IPS DF 4.7 (cell line): ENCODE measurements at regions not wholly inside any gene's neighbourhood (a gene's known extent, or its start where the extent isn't known, plus 50 kb on each side); places are given as distances from the start of the nearest gene placed in this dataset.

Experiments used
- DNase-seq: peaks from one replicate; pipeline ENCODE4 v3.0.0-alpha.2; 2013; ENCODE audit warnings: low spot score; ENCODE audit errors: extremely low read depth

- DNase-seq = no peak
These were observed 231.9 kb upstream of the MMADHC start for GRCh38 chr2:149819356-149819957.

DNA sequence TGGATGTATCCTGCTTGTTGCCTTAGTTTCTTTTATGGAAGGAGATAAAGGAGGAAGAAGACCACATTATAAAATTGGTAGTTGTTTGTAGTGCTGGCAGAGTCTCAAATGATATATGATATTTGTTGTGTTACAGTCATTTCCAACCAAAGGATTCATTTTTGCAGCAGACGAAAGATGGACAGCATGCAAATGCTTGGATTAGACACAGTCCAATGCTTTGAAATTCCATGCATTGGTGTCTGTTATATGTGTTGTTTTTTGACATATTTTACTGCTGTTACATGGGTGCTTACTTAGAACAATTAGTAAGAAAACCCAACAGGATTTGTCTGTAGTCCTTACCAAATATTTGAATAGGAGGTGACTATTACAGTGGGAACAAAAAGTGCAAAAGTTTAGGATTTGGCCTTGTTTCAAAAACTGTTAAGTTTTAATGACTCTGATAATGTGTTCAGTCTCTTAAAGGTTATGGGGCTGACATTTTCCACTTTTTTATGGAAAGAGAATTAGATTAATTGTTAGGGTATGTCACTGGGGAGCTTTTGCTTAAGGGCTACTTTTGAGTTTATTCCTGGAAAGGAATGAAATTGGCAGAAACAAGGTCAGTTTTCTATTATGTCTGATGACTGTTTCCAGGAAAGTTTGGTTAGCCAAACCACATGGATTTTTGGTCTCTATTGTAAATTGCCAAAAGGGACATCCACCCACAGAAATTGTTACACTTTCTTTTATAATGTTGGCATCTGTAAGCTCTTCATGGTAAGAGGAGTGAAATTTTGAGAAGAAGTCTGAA lies 229.4 kb upstream of the MMADHC start:
- DNase-seq = no peak

- DNase-seq = no peak
These were observed 228.4 kb upstream of the MMADHC start for GRCh38 chr2:149815941-149816340.

GRCh38 chr2:149814901-149815300 lies 227.3 kb upstream of the MMADHC start:
- DNase-seq = no peak

DNA sequence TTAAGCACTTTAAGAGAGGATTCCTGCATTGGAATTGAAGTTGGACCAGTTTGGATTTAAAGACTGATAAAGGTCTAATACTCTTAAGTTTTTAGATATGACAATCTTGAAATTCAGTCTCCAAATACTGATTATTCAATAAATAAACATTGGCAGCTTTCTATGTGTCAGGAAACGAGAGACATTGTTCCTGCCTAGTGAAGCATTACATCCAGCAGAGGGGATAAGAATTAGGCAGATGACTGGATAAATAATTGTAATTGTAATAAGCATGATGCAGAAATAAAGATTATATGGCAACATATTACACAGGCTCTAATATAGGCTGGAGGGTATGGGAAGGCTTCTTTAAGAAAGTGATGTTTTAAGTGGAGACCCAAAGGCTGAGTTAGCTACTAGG lies 226.5 kb upstream of the MMADHC start:
- DNase-seq = no peak

DNA sequence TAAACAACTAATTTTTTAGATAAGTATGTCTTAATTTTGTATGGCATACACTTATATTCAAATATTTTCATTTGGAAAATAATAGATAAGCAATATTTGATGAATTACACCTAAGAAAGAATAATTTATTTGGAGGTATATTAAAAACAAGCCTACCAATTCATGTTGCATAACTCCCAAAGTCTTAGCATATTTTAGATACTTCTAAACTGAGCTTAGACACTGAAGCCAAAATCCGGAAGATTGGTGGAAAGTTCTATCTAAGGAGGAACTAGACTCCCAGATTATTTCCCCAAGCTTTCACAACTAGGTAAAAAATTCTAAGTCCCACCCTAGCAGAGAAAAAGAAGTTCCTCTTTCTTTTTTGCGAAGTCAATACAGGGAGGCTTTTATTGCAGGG lies 221.0 kb upstream of the MMADHC start:
- DNase-seq = no peak

DNA sequence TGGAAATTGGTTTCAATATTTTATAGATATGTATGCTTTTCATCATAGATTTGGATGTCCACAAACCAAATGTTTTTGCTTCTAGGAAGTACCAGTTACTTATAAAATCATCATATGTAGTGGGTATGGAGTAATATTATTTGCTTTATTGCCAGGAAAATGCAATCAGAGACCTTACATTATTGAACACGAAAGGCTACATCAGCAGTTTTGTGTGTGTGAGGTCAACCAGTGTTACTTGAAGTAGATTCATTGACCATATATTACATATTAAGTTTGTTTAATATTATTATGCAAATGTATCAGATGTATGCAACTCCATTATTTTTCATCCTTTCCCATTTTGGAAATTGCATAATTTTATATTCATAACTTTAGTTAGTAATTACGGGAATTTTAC lies 219.1 kb upstream of the MMADHC start:
- DNase-seq = no peak

GRCh38 chr2:149800624-149801542 lies 213.3 kb upstream of the MMADHC start:
- no peak for DNase-seq

DNA sequence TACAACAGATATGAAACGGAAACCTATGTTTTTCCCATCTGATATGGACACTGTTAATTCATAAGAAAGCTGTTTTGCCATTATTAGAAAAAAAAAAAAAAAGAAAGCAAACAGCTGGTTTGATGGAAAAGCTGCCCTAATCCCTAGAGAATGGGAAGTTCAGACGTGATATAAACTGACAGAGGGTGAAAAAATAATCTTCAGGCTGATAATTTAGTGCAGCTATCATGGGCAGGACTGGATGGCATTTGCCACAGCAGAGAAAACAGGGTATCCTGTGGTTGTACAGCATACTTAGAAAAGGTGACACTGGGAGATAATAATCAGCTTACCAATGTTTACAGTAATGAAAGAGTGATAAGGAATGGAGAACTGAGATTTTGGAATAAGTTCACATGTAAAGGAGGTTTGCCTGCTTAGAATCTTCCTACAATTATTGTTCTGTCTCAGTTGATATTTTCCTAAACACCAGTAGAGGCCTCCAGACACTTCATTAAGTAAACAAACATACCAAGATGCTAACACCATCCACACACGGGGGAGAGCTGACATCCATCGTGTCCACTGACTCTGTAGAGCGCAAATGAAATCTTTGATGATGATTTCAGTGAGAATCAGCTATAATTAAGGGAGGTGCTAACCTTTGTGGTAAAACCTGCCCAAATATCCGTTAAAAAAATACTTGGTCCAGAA lies 211.6 kb upstream of the MMADHC start:
- DNase-seq = no peak

GRCh38 chr2:149797030-149797429 lies 209.5 kb upstream of the MMADHC start:
- no peak for DNase-seq

- DNase-seq = no peak
These were observed 202.0 kb upstream of the MMADHC start for GRCh38 chr2:149789549-149789948.

DNA sequence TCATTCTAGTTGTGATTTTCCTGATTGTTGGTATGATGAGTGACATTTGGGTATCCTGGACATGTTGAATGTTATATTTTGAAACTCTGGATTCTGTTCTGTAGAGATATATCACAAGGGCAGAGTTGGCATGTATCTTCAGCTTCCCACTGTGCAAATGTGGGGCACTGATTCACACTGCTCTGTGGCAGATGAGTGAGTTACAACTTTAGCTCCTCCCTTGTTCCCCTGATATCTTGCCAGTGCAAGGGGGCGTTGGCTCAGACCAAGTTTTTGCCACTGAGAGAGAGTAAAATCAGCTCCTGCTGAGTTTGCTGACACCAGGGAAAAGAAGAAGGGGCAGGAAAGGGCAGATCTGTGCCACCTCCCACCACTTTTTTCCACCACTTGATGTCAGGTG lies 199.6 kb upstream of the MMADHC start:
- no peak for DNase-seq

- no peak for DNase-seq
These were observed 195.7 kb upstream of the MMADHC start for GRCh38 chr2:149783284-149783683.

DNA sequence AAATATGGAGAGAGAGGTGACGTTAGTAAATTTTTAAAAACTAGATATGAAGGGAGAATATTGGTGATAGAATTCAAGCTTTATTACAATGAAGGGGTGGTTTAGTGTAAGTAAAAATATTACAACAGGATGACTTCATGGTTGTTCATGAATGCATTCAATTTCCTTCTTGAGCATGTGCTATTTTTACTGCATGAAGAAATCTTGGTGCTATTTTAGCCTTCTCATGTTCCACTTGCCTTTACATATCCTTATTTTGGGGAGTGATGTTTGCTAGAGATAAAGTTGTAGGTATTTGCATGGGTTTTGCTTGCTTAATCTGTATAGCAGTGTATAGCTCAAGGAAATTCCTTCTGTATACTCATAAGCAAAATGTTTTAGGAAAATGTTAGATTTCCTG lies 195.0 kb upstream of the MMADHC start:
- DNase-seq = no peak

GRCh38 chr2:149781263-149781808 lies 193.8 kb upstream of the MMADHC start:
- DNase-seq = no peak

GRCh38 chr2:149773006-149773405 lies 185.4 kb upstream of the MMADHC start:
- no peak for DNase-seq

DNA sequence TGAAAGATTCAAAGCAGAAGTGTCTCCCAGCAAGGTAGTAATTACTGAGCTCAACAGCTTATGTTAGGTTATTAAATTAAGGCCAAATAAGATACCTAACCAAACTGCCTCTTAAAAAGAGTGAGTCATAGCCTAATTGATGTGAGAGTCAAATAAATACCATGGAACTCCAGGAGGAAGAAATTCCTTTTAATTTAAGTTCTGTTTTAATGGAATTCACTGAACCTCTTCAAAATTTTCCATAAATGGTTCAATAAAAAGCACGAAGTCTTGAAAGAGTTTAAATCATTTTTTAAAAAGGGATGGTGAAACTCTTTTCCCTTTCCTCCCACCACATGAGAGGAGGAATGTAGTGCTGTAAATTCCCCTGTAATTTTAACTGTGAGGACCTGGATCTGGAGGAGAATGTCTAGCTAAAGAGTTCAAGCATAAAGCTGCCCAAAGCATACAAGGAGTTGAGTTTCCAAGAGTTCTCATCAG lies 180.8 kb upstream of the MMADHC start:
- DNase-seq = no peak

- no peak for DNase-seq
These were observed 180.0 kb upstream of the MMADHC start for GRCh38 chr2:149767516-149767974.

DNA sequence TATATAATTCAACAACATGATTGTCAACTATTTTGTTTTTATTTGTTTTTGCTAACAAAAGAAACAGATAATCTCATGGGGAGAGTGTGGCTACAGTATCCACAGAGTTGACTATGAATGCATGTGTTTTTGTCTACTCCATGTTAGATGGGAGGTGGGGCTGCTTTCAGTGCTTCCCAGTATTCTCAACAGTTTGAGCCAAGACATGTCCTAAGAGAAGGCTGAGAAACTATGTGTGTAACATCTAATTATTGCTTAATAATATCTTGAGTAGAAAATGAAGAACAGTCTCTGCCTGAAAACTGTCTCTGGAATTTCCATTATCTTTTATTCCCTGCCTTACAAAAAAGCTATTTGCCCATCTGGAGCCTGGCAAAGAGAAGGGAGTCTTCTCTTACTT lies 178.8 kb upstream of the MMADHC start:
- no peak for DNase-seq

- no peak for DNase-seq
These were observed 178.1 kb upstream of the MMADHC start for GRCh38 chr2:149765636-149766035.

DNA sequence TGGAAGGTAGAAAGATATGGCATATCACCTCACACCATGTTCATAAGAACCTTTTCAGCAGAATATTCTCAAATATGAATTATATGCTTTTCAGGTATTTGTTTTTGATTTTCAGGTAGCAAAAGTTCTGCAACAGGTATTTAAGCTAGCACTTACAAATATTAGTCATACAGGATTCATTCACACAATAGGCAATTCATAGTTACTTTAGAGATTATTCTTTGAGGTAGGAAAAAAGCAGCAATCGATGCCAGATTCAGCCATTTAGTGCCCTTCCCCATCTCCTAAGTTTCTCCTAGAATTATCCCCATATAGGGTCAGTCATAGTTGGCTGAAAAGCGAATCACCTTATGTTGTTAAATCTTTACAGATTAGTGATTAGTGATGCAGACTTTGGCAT lies 177.4 kb upstream of the MMADHC start:
- DNase-seq = no peak
